ENCODE measurements at regions not wholly inside any gene's neighbourhood (a gene's known extent, or its start where the extent isn't known, plus 50 kb on each side); places are given as distances from the start of the nearest gene placed in this dataset.

DNA sequence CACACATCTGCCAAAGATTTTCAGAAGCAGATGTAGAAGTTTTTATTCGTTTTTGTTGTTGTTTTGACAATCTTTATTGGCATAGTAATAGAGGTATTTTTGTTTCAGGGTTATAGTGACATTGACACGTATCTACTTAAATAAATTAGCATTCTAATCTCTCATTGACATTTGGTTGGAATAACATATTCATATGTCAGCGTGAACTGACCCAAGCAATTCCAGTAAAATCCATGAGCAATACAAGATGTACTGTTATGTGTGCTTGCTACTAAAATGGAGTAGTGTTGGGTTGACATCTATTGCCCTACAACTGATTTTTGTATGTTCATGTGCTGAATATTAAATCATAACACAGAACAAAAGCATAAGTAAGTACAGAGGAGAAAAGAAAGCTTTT is 284.4 kb upstream of the SMC2 start:
- Histone ChIP-seq H3K27me3 (ENCODE audit: control insufficient read depth, insufficient read depth, low read length) (no peaks in the 10 kb centered on the region), H3K9ac (ENCODE audit: low read length) (no peak overlapping the region), H3K36me3 (ENCODE audit: control insufficient read depth, insufficient read depth, low read length) (no peaks in the 10 kb centered on the region), H3K27ac (ENCODE audit: low read depth, low read length) (no peak overlapping the region), H3K4me3 (ENCODE audit: low read depth, low read length) (no peak overlapping the region), H3K4me1 (ENCODE audit: control insufficient read depth, insufficient read depth, low read length) (no peaks in the 10 kb centered on the region), H3K9me3 (ENCODE audit: control insufficient read depth, insufficient read depth, low read depth, low read length) (no peaks in the 10 kb centered on the region)

DNA sequence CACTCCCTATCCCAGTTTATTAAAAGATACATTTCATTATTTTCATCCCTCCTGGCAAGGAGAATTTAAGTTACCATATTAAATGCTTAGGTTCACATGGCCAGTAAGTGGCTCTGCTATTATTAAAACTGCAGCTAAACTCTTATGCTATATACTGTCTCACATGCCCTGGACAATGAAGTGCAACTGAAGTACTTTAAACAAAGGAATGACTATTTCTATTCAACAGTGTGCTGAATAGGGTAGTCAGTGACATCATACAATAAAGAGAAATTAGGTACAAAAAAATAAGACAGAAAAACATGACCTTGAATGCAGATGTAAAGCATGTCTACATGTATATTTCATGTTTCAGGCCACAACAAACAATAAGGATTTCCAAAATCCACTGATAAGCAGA is 282.6 kb upstream of the SMC2 start:
- Histone ChIP-seq H3K36me3 (ENCODE audit: control insufficient read depth, insufficient read depth, low read length) (no peaks in the 10 kb centered on the region), H3K4me3 (ENCODE audit: low read depth, low read length) (no peak overlapping the region), H3K9me3 (ENCODE audit: control insufficient read depth, insufficient read depth, low read depth, low read length) (no peaks in the 10 kb centered on the region), H3K9ac (ENCODE audit: low read length) (no peak overlapping the region), H3K27me3 (ENCODE audit: control insufficient read depth, insufficient read depth, low read length) (no peaks in the 10 kb centered on the region), H3K4me1 (ENCODE audit: control insufficient read depth, insufficient read depth, low read length) (no peaks in the 10 kb centered on the region), H3K27ac (ENCODE audit: low read depth, low read length) (no peak overlapping the region)

- H3K36me3 ChIP-seq (ENCODE audit: control insufficient read depth, insufficient read depth, low read length) = no peaks in the 10 kb centered on the region
- no peak overlapping the region for H3K27ac ChIP-seq (ENCODE audit: low read depth, low read length)
- no peaks in the 10 kb centered on the region for H3K9me3 ChIP-seq (ENCODE audit: control insufficient read depth, insufficient read depth, low read depth, low read length)
Observed at GRCh38 chr9:103816146-103816545, 278.0 kb upstream of the SMC2 start.

DNA sequence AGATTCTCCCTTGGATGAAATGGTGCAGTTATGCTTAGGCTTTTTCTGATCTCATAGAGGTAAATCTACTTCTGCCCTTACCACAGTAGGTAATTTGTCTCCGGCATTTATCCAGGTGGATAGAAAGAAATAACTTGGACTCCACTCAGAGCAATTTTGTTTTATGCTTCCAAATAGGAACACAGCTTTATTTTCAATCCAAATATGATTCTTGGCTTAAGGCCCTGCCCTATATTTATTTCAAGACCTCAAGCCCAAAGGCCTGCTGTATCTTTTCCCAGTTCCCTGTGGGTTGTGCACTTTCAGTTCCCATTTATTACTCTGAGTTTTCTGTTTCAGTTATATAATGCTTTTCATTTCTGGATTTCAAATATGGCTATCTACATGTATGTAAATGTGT is 274.2 kb upstream of the SMC2 start:
- Histone ChIP-seq H3K27me3 (ENCODE audit: control insufficient read depth, insufficient read depth, low read length) (no peaks in the 10 kb centered on the region), H3K9me3 (ENCODE audit: control insufficient read depth, insufficient read depth, low read depth, low read length) (no peaks in the 10 kb centered on the region), H3K9ac (ENCODE audit: low read length) (no peak overlapping the region), H3K27ac (ENCODE audit: low read depth, low read length) (no peak overlapping the region), H3K4me3 (ENCODE audit: low read depth, low read length) (no peak overlapping the region), H3K4me1 (ENCODE audit: control insufficient read depth, insufficient read depth, low read length) (no peaks in the 10 kb centered on the region), H3K36me3 (ENCODE audit: control insufficient read depth, insufficient read depth, low read length) (no peaks in the 10 kb centered on the region)

More at GRCh38 chr9:103816146-103816545, 278.0 kb upstream of the SMC2 start:
- no peaks in the 10 kb centered on the region for H3K4me1 ChIP-seq (ENCODE audit: control insufficient read depth, insufficient read depth, low read length)
- no peak overlapping the region for H3K4me3 ChIP-seq (ENCODE audit: low read depth, low read length)
- H3K27me3 ChIP-seq (ENCODE audit: control insufficient read depth, insufficient read depth, low read length) = no peaks in the 10 kb centered on the region
- no peak overlapping the region for H3K9ac ChIP-seq (ENCODE audit: low read length)

DNA sequence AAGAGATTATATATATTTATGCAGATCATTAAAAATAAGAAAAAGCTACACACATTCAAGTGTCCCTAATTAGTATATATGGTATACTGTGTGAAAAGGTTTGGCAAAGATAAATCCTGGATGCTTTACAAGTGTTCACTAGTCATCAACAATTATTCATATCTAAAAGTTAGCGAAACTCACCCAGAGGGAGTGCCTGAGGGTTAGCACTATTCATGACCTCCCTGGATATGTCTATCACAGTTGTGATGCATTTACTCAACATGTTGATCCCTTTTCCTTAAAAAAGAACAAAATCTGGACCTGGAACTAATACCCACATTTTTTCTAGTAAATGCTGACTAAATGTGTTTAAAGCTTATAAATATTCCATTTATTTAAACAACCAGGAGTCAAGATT is 273.0 kb upstream of the SMC2 start:
- H3K9me3 ChIP-seq (ENCODE audit: control insufficient read depth, insufficient read depth, low read depth, low read length) = no peaks in the 10 kb centered on the region
- H3K27me3 ChIP-seq (ENCODE audit: control insufficient read depth, insufficient read depth, low read length) = no peaks in the 10 kb centered on the region
- no peaks in the 10 kb centered on the region for H3K4me1 ChIP-seq (ENCODE audit: control insufficient read depth, insufficient read depth, low read length)
- no peak overlapping the region for H3K4me3 ChIP-seq (ENCODE audit: low read depth, low read length)
- no peak overlapping the region for H3K27ac ChIP-seq (ENCODE audit: low read depth, low read length)
- H3K36me3 ChIP-seq (ENCODE audit: control insufficient read depth, insufficient read depth, low read length) = no peaks in the 10 kb centered on the region
- no peak overlapping the region for H3K9ac ChIP-seq (ENCODE audit: low read length)

GRCh38 chr9:103837940-103838339 is 256.2 kb upstream of the SMC2 start:
- Histone ChIP-seq H3K36me3 (ENCODE audit: control insufficient read depth, insufficient read depth, low read length) (no peaks in the 10 kb centered on the region), H3K9ac (ENCODE audit: low read length) (no peak overlapping the region), H3K4me1 (ENCODE audit: control insufficient read depth, insufficient read depth, low read length) (no peaks in the 10 kb centered on the region), H3K27ac (ENCODE audit: low read depth, low read length) (no peak overlapping the region), H3K9me3 (ENCODE audit: control insufficient read depth, insufficient read depth, low read depth, low read length) (no peaks in the 10 kb centered on the region), H3K4me3 (ENCODE audit: low read depth, low read length) (no peak overlapping the region), H3K27me3 (ENCODE audit: control insufficient read depth, insufficient read depth, low read length) (no peaks in the 10 kb centered on the region)

DNA sequence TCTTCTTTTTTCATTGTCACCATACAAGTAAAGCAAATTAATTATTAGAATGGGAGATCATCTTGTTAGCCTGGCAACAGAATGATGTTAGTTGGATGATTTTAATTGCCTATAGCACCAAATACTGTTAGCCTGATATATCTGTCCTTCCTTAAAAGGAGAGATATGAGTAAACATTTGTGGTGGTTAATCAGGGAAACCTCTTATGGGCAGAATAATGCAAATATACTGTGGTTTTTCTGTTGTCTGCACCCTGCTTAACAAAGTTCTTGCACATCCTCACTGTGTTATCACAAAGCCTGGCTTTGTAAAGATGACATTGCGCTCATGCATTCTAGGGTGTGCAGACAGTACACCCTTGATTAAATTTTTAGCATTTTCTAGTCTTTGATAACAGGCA is 254.9 kb upstream of the SMC2 start:
- Histone ChIP-seq H3K27me3 (ENCODE audit: control insufficient read depth, insufficient read depth, low read length) (no peaks in the 10 kb centered on the region), H3K9me3 (ENCODE audit: control insufficient read depth, insufficient read depth, low read depth, low read length) (no peaks in the 10 kb centered on the region), H3K27ac (ENCODE audit: low read depth, low read length) (no peak overlapping the region), H3K9ac (ENCODE audit: low read length) (no peak overlapping the region), H3K4me1 (ENCODE audit: control insufficient read depth, insufficient read depth, low read length) (no peaks in the 10 kb centered on the region), H3K36me3 (ENCODE audit: control insufficient read depth, insufficient read depth, low read length) (no peaks in the 10 kb centered on the region), H3K4me3 (ENCODE audit: low read depth, low read length) (no peak overlapping the region)

DNA sequence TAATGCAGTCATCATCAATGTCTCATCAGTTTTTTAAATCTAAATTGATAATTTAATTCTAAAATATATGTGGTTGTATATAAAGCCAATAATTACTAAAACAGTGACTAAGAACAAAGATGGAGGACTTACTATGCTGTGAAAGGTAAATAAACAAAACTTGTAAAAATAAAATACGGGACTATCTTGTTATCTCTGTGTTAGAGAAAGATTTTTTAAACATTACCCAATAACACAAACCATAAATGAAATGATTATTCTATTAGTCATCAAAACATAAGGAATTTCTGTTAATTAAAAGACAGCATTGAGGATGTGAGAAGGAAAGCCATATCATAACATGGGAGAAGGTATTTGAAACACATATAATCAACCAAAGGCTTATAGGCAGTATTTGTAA is 226.2 kb upstream of the SMC2 start:
- Histone ChIP-seq H3K4me1 (ENCODE audit: control insufficient read depth, insufficient read depth, low read length) (no peaks in the 10 kb centered on the region), H3K4me3 (ENCODE audit: low read depth, low read length) (no peak overlapping the region), H3K36me3 (ENCODE audit: control insufficient read depth, insufficient read depth, low read length) (no peaks in the 10 kb centered on the region), H3K27me3 (ENCODE audit: control insufficient read depth, insufficient read depth, low read length) (no peaks in the 10 kb centered on the region), H3K27ac (ENCODE audit: low read depth, low read length) (no peak overlapping the region), H3K9ac (ENCODE audit: low read length) (no peak overlapping the region), H3K9me3 (ENCODE audit: control insufficient read depth, insufficient read depth, low read depth, low read length) (no peaks in the 10 kb centered on the region)

GRCh38 chr9:103872811-103873210 is 221.3 kb upstream of the SMC2 start:
- H3K4me1 ChIP-seq (ENCODE audit: control insufficient read depth, insufficient read depth, low read length) = no peaks in the 10 kb centered on the region
- no peak overlapping the region for H3K9ac ChIP-seq (ENCODE audit: low read length)
- no peaks in the 10 kb centered on the region for H3K9me3 ChIP-seq (ENCODE audit: control insufficient read depth, insufficient read depth, low read depth, low read length)
- no peak overlapping the region for H3K4me3 ChIP-seq (ENCODE audit: low read depth, low read length)
- H3K27ac ChIP-seq (ENCODE audit: low read depth, low read length) = no peak overlapping the region
- no peaks in the 10 kb centered on the region for H3K36me3 ChIP-seq (ENCODE audit: control insufficient read depth, insufficient read depth, low read length)
- no peaks in the 10 kb centered on the region for H3K27me3 ChIP-seq (ENCODE audit: control insufficient read depth, insufficient read depth, low read length)

DNA sequence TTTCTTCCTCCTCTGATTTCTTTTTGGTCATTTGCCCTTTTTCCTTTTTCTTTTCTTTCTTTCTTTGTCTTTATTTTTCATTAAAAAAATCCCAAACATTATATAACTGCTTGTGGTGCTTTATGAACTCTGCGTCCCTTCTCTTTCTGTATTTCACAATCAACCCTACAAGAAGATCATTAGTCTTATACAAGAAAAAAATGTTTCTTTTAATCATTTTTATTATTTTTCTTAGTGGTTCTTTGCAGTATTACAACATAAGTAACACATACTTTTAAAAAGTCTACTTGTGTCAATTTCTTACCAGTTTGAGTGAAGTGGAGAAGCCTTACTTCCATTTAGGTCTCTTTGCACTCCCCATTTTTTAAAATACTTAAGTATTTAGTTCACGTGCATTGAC is 212.7 kb upstream of the SMC2 start:
- H3K9ac ChIP-seq (ENCODE audit: low read length) = no peak overlapping the region
- H3K4me1 ChIP-seq (ENCODE audit: control insufficient read depth, insufficient read depth, low read length) = no peaks in the 10 kb centered on the region
- H3K27ac ChIP-seq (ENCODE audit: low read depth, low read length) = no peak overlapping the region
- no peaks in the 10 kb centered on the region for H3K27me3 ChIP-seq (ENCODE audit: control insufficient read depth, insufficient read depth, low read length)
- no peaks in the 10 kb centered on the region for H3K36me3 ChIP-seq (ENCODE audit: control insufficient read depth, insufficient read depth, low read length)
- H3K9me3 ChIP-seq (ENCODE audit: control insufficient read depth, insufficient read depth, low read depth, low read length) = no peaks in the 10 kb centered on the region
- no peak overlapping the region for H3K4me3 ChIP-seq (ENCODE audit: low read depth, low read length)

DNA sequence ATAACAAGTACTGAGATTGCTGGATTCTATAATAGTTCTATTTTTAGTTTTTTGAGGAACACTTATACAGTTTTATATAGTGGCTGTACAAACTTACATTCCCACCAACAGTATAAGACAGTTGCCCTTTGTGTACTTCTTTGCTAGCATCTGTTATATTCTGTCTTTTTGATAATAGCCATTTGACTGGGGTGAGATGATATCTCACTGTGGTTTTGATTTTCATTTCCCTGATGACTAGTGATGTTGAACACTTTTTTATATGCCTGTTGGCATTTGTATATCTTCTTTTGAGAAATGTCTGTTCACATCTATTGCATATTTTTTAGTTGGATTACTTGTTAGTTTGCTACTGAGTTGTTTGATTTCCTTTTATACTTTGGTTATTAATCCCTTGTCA is 204.1 kb upstream of the SMC2 start:
- H3K27me3 ChIP-seq (ENCODE audit: control insufficient read depth, insufficient read depth, low read length) = no peaks in the 10 kb centered on the region
- no peak overlapping the region for H3K9ac ChIP-seq (ENCODE audit: low read length)
- no peak overlapping the region for H3K27ac ChIP-seq (ENCODE audit: low read depth, low read length)
- H3K4me3 ChIP-seq (ENCODE audit: low read depth, low read length) = no peak overlapping the region
- no peaks in the 10 kb centered on the region for H3K9me3 ChIP-seq (ENCODE audit: control insufficient read depth, insufficient read depth, low read depth, low read length)
- H3K4me1 ChIP-seq (ENCODE audit: control insufficient read depth, insufficient read depth, low read length) = no peaks in the 10 kb centered on the region
- H3K36me3 ChIP-seq (ENCODE audit: control insufficient read depth, insufficient read depth, low read length) = no peaks in the 10 kb centered on the region

DNA sequence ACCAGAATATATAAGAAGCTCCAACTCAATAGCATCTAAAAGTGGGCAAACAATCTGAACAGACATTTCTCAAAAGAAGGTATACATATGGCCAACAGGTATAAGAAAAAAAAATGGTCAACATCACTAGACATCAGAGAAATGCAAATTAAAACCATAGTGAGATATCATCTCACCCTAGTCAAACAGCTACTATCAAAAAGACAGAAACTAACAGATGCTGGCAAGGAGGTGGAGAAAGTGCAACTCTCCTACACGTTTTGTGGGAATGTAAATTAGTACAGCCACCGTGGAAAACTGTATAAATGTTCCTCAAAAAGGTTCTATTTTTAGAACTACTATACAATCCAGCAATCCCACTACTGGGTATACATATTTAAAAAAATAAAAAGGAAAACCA is 199.9 kb upstream of the SMC2 start:
- Histone ChIP-seq H3K27ac (ENCODE audit: low read depth, low read length) (no peak overlapping the region), H3K9me3 (ENCODE audit: control insufficient read depth, insufficient read depth, low read depth, low read length) (no peaks in the 10 kb centered on the region), H3K4me3 (ENCODE audit: low read depth, low read length) (no peak overlapping the region), H3K9ac (ENCODE audit: low read length) (no peak overlapping the region), H3K27me3 (ENCODE audit: control insufficient read depth, insufficient read depth, low read length) (no peaks in the 10 kb centered on the region; the same call in 1 of the 2 replicates), H3K4me1 (ENCODE audit: control insufficient read depth, insufficient read depth, low read length) (no peaks in the 10 kb centered on the region), H3K36me3 (ENCODE audit: control insufficient read depth, insufficient read depth, low read length) (no peaks in the 10 kb centered on the region)

Data from HUES6 (cell line).